GM19023 (cell line): ENCODE measurements at regions not wholly inside any gene's neighbourhood (a gene's known extent, or its start where the extent isn't known, plus 50 kb on each side); places are given as distances from the start of the nearest gene placed in this dataset.
"Not testable (repeated sequence)": the region's sequence is repeated elsewhere in the genome, so short reads cannot be mapped to it uniquely, and the experiment has no call there.

Experiments
- ATAC-seq: cut with Tn5 transposase; IDR thresholded peaks from one replicate; pipeline ENCODE4 v1.9.1; 2021; ENCODE audit warnings: mild to moderate bottlenecking, moderate library complexity; ENCODE audit not compliant: unreplicated experiment

GRCh38 chr2:144671695-144672455, 152.0 kb upstream of the ZEB2 start:
- no peak for ATAC-seq

GRCh38 chr2:144670738-144671137, 150.8 kb upstream of the ZEB2 start:
- ATAC-seq = no peak

- ATAC-seq = no peak
Measured at GRCh38 chr2:144670080-144670479, 150.2 kb upstream of the ZEB2 start.

GRCh38 chr2:144669196-144669987, 149.5 kb upstream of the ZEB2 start:
- no peak for ATAC-seq

- no peak for ATAC-seq
Measured at GRCh38 chr2:144668493-144669110, 148.7 kb upstream of the ZEB2 start.

- no peak for ATAC-seq
Measured at GRCh38 chr2:144666032-144666431, 146.1 kb upstream of the ZEB2 start.

- ATAC-seq = no peak
Measured at GRCh38 chr2:144663207-144663606, 143.3 kb upstream of the ZEB2 start.

- no peak for ATAC-seq
Measured at GRCh38 chr2:144660518-144661316, 140.8 kb upstream of the ZEB2 start.

GRCh38 chr2:144659731-144660275, 139.9 kb upstream of the ZEB2 start:
- no peak for ATAC-seq

GRCh38 chr2:144654523-144654922, 134.6 kb upstream of the ZEB2 start:
- ATAC-seq = no peak

GRCh38 chr2:144650907-144651306, 131.0 kb upstream of the ZEB2 start:
- ATAC-seq = no peak

GRCh38 chr2:144648837-144649465, 129.0 kb upstream of the ZEB2 start:
- ATAC-seq = no peak

GRCh38 chr2:144645083-144645778, 125.3 kb upstream of the ZEB2 start:
- ATAC-seq = no peak

- no peak for ATAC-seq
Measured at GRCh38 chr2:144644549-144644948, 124.6 kb upstream of the ZEB2 start.

- no peak for ATAC-seq
Measured at GRCh38 chr2:144643537-144644336, 123.8 kb upstream of the ZEB2 start.

- no peak for ATAC-seq
Measured at GRCh38 chr2:144642856-144643255, 122.9 kb upstream of the ZEB2 start.

- no peak for ATAC-seq
Measured at GRCh38 chr2:144642131-144642530, 122.2 kb upstream of the ZEB2 start.

- not testable (repeated sequence) for ATAC-seq
Measured at GRCh38 chr2:144638250-144638649, 118.3 kb upstream of the ZEB2 start.

- not testable (repeated sequence) for ATAC-seq
Measured at GRCh38 chr2:144636860-144637259, 116.9 kb upstream of the ZEB2 start.
